ENCODE measurements at regions not wholly inside any gene's neighbourhood (a gene's known extent, or its start where the extent isn't known, plus 50 kb on each side); places are given as distances from the start of the nearest gene placed in this dataset.

GRCh38 chr6:168380956-168381605 is 59.9 kb upstream of the SMOC2 start:
- WGBS, 2 experiments (ENCODE audit: extremely low coverage in 1 of 2, insufficient coverage in 1 of 2, insufficient read length in 1 of 2, insufficient replicate concordance in 2 of 2, low coverage in 1 of 2, low lambda C conversion rate in 2 of 2, missing lambda C conversion rate in 1 of 2) = 89% methylated on average over 16 of the region's 16 CpGs; no CpG with 5 or more reads in 1 of the 2 experiments
- H3K9ac ChIP-seq (replicated peaks in 1 of 4; ENCODE audit: extremely low read depth in 1 of 4, low read depth in 3 of 4, low read length in 3 of 4) = no peak overlapping the region
- H3K4me2 ChIP-seq (ENCODE audit: insufficient read depth in 1 of 2, low read depth in 2 of 2, low read length in 2 of 2) = no peak overlapping the region
- no peak overlapping the region for H3K4ac ChIP-seq (replicated peaks; ENCODE audit: insufficient read length, low read depth, low read length)
- no peaks in the 10 kb centered on the region; a peak in 1 of 8 replicates for H3K36me3 ChIP-seq (ENCODE audit: control insufficient read depth in 2 of 4, insufficient read depth in 4 of 4, low read length in 3 of 4)
- H3K23ac ChIP-seq (ENCODE audit: insufficient read length) = no peak overlapping the region
- H2BK12ac ChIP-seq (ENCODE audit: low read depth, low read length) = no peak overlapping the region
- no peak overlapping the region for H4K91ac ChIP-seq (replicated peaks; ENCODE audit: insufficient read length, low read length)
- peaks cover 0 to 7% of the 10 kb centered on the region in 2 experiments for H4K20me1 ChIP-seq (replicated peaks in 1 of 2; ENCODE audit: control insufficient read depth in 1 of 2, insufficient read depth in 2 of 2, low read length in 2 of 2)
- no peaks in the 10 kb centered on the region for H3K79me1 ChIP-seq (ENCODE audit: low read depth, low read length)
- H4K5ac ChIP-seq (ENCODE audit: insufficient read length, low read depth, low read length) = no peak overlapping the region
- no peak overlapping the region for H4K8ac ChIP-seq (ENCODE audit: extremely low read depth, insufficient read depth, low read length)
- H2BK120ac ChIP-seq (replicated peaks; ENCODE audit: low read depth, low read length) = no peak overlapping the region
- FAIRE-seq (no peak), DNase-seq (ENCODE audit: low read depth in 1 of 2, low spot score in 2 of 2) (no peak)
- no peak overlapping the region for H2AFZ ChIP-seq (ENCODE audit: low read length)
- no peaks in the 10 kb centered on the region; the same call in 1 of the 2 replicates for H3K23me2 ChIP-seq (ENCODE audit: low read depth, low read length)
- H2BK15ac ChIP-seq (ENCODE audit: low read length) = no peak overlapping the region
- no peak overlapping the region for H3K27ac ChIP-seq (ENCODE audit: low read depth, low read length)
- H3K4me1 ChIP-seq (replicated peaks in 1 of 4; ENCODE audit: control insufficient read depth in 3 of 4, insufficient read depth in 4 of 4, low read length in 3 of 4) = no peaks in the 10 kb centered on the region; a peak in 1 of 7 replicates
- H3K18ac ChIP-seq (ENCODE audit: extremely low read depth, low read length) = no peak overlapping the region
- H3K9me3 ChIP-seq (ENCODE audit: insufficient read depth in 2 of 2, low read depth in 1 of 2, low read length in 1 of 2) = peaks cover 17 to 40% of the 10 kb centered on the region in 2 experiments
- POLR2A ChIA-PET (ENCODE audit: partially characterized antibody) = no interaction called here
- CTCF ChIA-PET (ENCODE audit: partially characterized antibody) = interaction anchor here (1.0 to 1.2 kb wide), 2 partner anchors 26 to 444 kb away, joined by 3 read pairs; no protein-coding TSS in a partner anchor
- H3K14ac ChIP-seq (ENCODE audit: insufficient read length) = no peak overlapping the region
- H2BK20ac ChIP-seq (ENCODE audit: low read length) = no peak overlapping the region
- no peak overlapping the region for H2BK5ac ChIP-seq (ENCODE audit: low read depth, low read length)
- no peak overlapping the region for H2AK5ac ChIP-seq (ENCODE audit: low read depth, low read length)
- H3K27me3 ChIP-seq (replicated peaks in 1 of 4; ENCODE audit: control insufficient read depth in 3 of 4, extremely low read depth in 1 of 4, insufficient read depth in 3 of 4, low read length in 3 of 4) = no peaks in the 10 kb centered on the region
- H3K56ac ChIP-seq (replicated peaks; ENCODE audit: insufficient read length, low read depth, low read length) = no peak overlapping the region
- H3K79me2 ChIP-seq (ENCODE audit: control insufficient read depth in 1 of 2, insufficient read depth in 2 of 2, low read length in 2 of 2) = no peaks in the 10 kb centered on the region
- H3K4me3 ChIP-seq (ENCODE audit: extremely low read depth in 1 of 4, insufficient read depth in 2 of 4, low read depth in 3 of 4, low read length in 4 of 4) = no peak overlapping the region
- TF ChIP-seq GABPA (IDR thresholded peaks at IDR 0.05; ENCODE audit: borderline replicate concordance, insufficient read depth, low read length) (no peak), RAD21 (IDR thresholded peaks at IDR 0.05 in 1 of 2, conservative IDR thresholded peaks at IDR 0.05 in 1 of 2; ENCODE audit: low read depth in 2 of 2, low read length in 2 of 2) (no peak), NANOG (IDR thresholded peaks at IDR 0.05; ENCODE audit: insufficient read depth, low read depth, low read length, poor library complexity, severe bottlenecking) (no peak), KDM4A (IDR thresholded peaks at IDR 0.05; ENCODE audit: low read depth, low read length, severe bottlenecking) (no peak), CHD1 (IDR thresholded peaks at IDR 0.05; ENCODE audit: low read depth, low read length) (no peak), SRF (IDR thresholded peaks at IDR 0.05; ENCODE audit: low read depth, low read length) (no peak), SAP30 (IDR thresholded peaks at IDR 0.05; ENCODE audit: insufficient read depth, insufficient replicate concordance, low read length) (no peak), CHD2 (IDR thresholded peaks at IDR 0.05; ENCODE audit: low read length) (no peak), MAFK (IDR thresholded peaks at IDR 0.05; ENCODE audit: low read depth, low read length) (no peak), SP4 (IDR thresholded peaks at IDR 0.05; ENCODE audit: low read length) (no peak), USF2 (IDR thresholded peaks at IDR 0.05; ENCODE audit: low read length) (no peak), CREB1 (IDR thresholded peaks at IDR 0.05) (no peak), YY1 (IDR thresholded peaks at IDR 0.05; ENCODE audit: low read depth, low read length) (no peak)
